PC-9 (cell line): ENCODE measurements at regions not wholly inside any gene's neighbourhood (a gene's known extent, or its start where the extent isn't known, plus 50 kb on each side); places are given as distances from the start of the nearest gene placed in this dataset.

Experiments used
- CTCF ChIP-seq: fragments of 200-600 bp; sonication (generic); conservative IDR thresholded peaks from 2 replicates; pipeline ENCODE4 v1.6.1; 2017; ENCODE audit warnings: mixed run types, antibody characterized with exemption, mild to moderate bottlenecking, moderate library complexity
- EZH2 ChIP-seq: fragments of 200-600 bp; sonication (generic); IDR thresholded peaks from 2 replicates; pipeline ENCODE4 v1.8.0; 2017; ENCODE audit warnings: antibody characterized with exemption, low read depth

GRCh38 chr11:116138280-116138679 is 634.1 kb upstream of the CADM1 start:
- TF ChIP-seq CTCF (no peak), EZH2 (no peak)
